KG1 (cell line): ENCODE measurements at regions not wholly inside any gene's neighbourhood (a gene's known extent, or its start where the extent isn't known, plus 50 kb on each side); places are given as distances from the start of the nearest gene placed in this dataset.
"Not testable (repeated sequence)": the region's sequence is repeated elsewhere in the genome, so short reads cannot be mapped to it uniquely, and the experiment has no call there.

Experiments
- DNase-seq: peaks from one replicate; lab custom pipeline; 2025; lab: John Stamatoyannopoulos, UW

DNA sequence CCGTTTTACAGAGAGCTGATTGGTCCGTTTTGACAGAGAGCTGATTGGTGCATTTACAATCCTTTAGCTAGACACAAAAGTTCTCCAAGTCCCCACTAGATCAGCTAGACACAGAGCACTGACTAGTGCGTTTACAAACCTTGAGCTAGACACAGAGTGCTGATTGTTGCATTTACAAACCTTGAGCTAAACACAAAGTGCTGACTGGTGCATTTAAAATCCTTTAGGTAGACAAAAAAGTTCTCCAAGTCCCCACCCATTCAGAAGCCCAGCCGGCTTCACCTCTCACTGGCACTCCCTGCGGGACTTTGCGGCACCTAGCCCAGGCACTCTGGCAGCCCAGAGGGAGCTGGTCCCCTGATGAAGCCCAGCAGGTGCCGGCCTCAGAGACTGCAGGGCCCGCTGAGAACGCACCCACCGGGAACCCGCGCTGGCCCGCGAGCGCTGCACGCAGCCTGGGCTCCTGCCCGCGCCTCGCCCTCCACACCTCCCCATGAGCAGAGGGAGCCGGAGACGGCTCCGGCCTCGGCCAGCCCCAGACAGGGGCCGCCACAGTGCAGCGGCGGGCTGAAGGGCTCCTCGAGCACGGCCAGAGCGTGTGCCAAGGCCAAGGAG is 508.1 kb upstream of the CHAC2 start:
- no peak for DNase-seq

DNA sequence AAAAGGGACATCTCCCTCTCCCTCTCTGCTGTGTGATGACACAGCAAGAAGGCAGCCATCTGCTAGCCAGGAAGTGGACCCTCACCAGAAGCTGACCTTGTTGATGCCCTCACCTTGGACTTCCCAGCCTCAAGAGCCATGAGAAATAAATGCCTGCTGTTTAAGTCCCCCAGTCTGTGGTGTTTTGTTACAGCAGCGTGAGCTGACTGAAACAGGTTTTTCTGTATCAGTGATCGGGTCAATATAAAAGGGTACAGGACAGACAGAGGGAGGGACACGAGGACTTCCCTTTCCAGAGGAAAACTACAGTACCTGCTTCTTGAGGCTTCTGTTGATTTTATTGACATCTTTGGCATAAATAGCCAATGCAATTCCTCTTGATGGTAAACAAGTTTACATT is 510.3 kb upstream of the CHAC2 start:
- DNase-seq: no peak

DNA sequence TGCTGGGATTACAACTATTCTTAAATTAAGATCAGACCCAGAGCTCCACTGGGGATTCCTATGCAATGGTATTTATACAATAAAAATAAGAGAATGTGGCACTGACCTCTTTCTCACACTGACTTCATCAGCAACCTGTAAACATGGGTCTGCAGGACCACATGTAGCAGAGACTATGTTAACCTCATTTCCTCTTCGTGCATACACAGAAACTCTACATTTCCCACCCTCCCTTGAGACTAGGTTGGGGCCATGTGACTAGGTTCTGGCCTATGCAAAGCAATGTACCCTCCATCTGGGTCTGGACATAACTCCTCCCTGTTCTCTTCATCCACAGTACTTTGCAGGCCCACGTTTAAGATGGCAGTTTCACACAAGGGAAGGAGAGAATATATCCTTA is 514.4 kb upstream of the CHAC2 start:
- DNase-seq: no peak

DNA sequence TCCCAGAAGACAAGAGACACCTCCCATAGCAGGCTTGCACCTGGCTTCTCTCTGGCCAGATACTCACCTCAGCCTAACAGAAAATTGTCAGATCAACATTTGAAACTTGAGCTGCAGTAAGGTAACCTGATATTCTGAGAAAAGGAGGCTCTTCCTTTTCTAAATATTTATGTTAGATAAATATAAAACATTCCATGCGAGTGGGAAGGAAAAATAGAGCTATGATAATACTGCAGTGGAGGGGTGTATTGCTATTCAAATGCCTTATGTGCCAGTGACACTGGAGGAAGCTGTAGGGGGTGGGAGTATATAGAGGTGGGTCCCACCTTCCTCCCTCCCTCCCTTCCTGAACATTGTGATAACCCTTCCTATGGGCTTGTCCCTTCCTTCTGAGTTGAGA is 515.5 kb upstream of the CHAC2 start:
- no peak for DNase-seq

DNA sequence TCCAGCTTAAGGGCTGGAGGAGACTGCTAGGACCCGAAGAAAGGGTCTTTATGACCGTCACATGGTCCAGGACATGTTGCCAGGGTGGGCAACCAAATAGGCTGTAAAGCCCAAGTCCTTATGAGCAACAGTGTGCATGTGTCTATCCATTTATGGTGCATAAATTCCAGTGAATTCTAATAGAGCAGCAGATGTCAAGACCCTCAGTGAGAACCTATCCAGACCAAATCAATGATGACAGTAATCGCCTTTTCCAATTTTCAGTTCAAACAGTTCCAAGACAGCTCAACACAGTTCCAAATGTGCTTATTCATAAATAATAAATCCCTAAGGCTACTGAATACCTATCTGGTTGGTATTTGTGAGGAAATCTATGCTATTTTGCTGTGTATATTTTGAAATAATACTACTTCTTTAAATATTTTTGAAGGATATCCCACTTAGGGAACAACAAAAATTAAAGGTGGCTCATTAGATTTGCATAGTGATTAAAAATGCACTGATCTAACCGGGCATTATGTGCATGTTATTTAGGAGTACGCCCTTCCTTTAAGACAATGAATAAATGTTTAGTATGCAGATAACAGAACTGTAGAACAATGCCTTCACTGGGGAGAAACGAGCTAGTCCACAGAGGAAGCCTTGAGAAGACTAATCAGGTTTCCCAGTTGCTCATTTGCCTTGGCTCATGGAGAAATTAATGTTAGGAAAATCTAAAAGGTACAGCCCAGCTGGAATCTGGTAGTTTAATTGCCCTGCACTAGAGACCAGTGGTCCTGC is 519.5 kb upstream of the CHAC2 start:
- no peak for DNase-seq

DNA sequence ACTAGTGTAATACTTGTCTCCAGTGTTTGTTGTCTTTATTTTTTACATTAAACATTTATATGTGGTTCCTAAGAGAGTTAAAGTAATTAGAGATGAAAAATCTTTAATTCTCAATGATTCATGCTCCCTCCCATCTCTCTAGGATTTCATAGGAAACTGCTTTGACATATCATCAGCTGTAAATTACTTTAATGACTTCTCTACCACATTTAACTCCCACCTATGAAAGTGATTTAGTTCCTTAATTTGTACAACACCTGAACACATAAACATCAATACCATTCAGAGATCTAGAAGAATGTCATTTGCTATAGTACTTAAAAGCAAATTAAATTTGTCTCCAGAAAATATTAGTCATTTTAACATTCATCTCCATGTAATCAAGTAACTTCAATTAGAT is 524.2 kb upstream of the CHAC2 start:
- no peak for DNase-seq

DNA sequence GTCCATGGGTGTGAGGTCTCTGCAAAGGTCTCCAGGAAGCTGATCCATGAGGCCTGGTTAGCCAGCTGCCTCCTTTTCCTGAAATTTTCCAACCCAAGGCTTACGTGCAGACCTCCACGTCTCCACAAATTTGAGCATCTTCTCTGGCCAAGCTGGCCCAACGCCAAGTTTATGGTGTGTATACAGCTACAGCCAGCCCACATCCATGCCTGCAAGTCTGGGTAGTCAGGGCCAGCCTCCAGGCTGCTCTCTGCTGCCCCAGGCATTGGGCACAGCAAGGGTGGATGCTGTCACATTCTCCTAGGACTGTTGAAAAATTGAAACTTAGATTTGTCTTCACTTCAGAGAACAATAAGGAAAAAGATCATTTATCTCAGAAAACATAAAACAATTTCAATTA is 525.5 kb upstream of the CHAC2 start:
- DNase-seq: no peak

DNA sequence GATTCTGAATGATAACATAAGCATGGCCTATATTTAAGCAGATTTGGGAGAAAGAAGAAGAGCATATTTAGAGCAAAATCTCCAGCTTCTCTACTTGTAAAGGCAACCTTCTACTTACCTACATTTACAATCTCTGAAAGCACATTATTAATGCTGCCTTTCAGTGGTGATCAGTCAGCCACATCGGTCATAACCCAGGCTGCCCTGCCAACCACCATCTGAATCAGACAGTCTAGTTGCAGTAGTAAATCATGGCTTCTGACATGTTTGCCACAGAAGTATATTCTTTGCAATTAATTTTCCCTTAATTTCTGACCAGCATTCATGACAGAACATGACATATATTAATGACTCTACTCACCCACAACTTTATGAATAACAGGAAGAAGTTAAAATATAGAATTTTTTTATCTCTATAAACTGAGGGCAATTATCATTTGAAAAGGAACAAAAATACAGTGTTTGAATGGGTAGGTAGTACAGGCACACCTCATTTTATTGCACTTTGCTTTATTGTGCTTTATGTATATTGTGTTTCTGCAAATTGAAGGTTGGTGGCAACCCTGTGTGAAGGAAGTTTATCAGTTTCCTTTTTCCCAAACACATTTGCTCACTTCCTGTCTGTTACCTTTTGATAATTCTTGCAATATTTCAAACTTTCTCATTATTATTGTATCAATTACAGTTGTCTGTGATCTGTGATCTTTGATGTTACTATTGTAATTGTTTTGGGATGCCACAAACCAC is 531.6 kb upstream of the CHAC2 start:
- no peak for DNase-seq

DNA sequence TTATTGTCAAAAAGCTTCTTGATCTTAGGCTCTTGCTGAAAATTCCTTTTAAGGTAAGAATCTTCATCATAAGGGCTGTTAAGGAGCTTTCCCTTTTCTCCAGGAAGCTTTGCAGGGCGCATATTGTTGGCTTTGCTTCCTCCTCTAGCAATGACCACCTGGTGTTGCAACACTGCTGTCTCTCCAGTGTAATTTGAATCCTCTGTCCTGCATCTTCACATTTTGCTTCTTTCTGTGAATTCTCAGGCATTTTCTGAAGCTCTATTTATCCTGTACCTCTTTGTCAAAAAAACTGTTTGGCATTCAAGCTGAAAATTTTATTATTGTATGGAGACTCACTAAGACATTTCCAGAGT is 533.1 kb upstream of the CHAC2 start:
- DNase-seq: no peak

DNA sequence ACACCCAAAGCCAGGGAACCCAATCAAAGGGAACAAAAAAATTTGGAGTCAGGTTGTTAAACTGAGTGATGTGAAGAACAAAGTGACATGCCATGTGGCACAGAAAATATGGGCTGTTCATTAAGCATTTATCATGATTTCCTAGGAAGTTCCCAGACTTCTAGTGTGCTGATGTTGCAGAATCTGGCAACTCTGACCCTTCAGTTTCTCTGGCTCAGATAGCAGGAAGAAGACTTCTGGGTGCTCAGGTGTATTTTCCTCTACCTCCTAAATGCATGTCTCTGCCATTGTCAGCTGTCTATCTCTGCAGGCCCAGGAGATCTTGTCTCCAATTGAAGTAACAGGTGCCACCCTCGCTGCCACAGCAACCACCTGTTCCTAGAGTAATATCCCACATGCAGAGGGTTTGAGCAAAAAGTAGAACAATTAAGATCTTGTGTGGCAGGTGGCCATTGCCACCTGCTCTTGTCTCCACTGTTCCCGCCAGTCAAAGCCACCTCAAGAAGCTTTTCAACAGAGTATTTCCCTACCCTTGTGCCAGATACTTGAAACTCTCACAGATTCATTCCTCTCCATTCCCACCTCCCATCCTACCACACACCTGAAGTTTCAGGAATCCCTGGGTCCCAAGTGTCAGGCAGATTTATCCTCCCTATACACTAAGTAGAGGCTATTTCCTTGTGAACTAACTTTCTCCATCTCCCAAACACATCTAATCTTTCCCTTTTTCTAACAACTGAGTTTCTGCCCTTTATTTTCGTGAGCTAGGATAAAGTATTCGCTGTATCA is 533.7 kb upstream of the CHAC2 start:
- no peak for DNase-seq

DNA sequence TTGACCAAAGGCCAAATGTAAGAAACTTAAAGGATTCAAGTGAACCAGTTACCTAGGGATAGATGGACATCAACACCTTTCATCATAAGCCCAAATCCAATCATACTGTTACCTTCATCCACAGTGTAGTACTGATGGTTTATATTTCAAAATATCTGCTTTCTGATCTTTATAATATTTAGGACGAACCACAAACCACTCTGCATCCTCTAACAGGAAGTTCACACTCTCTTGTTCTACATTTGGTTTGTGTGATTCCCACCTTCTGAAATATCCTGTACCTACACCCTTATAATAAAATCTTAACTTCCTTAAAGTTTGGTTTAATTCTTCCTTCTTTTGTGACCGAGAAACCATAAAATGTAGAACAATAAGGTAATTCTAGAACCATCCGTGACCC is 535.7 kb upstream of the CHAC2 start:
- DNase-seq: no peak

DNA sequence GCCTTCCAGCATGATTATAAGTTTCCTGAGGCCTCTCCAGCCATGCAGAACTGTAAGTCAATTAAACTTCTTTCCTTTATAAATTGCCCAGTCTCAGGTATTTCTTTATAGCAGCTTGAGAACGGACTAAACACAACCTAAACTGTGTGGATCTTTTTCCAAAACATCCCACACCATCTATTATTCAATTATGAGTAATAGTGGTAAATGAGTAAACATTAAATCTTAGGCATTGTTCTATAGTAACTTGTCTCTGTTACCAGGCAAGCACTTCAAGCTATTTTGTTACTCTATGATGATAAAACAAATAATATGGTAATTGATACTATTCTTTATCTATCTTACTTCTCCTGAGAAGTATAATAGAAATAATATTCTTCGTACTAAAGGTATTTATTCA is 536.9 kb upstream of the CHAC2 start:
- no peak for DNase-seq

DNA sequence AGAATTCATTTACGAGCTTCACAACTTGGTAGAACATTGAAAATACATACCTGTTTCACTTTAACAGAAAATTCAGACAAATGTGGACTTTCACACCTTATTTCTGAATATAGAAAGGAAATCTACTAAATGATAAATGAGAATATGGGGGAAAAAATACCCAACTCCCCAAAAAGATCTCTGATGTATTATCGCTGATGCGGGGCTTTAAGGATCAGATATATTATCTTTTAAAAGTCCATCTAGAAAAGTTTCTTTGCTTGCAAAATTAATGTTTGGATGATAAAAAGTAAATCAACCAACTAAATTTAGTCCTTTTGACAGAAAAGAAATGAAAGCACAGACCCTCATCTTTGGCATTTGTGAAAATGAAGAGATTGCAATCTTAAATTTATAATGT is 540.1 kb upstream of the CHAC2 start:
- DNase-seq: no peak

DNA sequence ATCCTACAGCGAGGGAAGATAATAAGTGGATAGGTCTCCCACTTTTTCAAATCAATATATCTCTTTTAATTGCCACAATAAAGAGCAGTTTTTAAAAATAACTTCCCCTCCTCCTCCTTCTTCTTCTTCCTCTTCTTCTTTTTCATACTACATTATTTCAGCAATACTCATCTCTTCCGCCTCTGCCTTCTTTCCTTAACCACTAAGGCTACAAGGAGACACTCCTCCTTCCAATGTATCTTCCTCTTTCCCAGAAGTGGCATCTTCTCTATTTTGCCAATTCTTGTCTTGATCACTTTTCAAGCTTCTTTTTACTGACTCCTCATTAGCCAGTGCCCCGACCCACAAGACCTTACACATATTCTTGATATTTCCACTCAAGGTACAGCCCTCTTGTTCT is 546.6 kb upstream of the CHAC2 start:
- DNase-seq: no peak

DNA sequence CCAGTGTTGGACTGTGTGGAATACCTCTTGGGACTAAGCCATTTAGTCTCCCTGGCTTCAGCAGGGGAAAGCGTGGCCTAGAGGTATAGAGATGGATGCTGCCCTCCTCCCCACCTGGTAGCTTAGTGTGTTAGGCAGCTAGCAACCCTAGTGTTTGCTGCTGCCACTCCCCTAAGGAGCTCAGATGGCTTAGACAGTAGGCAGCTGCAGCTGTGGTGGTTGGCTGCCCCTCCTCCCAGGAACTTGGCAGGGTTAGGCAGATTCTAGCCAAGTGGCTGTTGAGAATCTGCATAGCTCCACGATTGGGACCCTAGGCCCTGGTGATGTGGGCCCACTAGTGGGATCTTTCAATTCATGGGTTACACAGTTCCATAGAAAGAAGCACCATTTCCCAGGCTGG is 550.4 kb upstream of the CHAC2 start:
- no peak for DNase-seq

DNA sequence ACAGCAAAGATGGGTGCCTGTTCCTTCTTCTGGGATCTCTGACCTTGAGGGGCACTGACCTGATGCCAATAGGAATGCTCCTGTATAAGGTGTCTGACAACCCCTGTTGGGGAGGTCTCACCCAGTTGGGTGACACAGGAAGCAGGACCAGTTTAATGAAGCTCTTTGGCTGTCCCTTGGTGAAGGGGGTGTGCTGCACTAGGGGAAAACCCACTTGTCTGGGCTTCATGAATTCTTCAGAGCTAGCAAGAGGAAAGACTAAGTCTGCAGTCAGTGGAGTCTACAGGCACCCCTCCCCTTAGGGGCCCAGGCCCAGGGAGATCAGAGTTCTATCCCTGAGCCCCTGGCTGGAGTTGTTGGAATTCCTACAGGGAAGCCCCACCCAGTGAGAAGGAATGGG is 550.8 kb upstream of the CHAC2 start:
- DNase-seq: no peak

DNA sequence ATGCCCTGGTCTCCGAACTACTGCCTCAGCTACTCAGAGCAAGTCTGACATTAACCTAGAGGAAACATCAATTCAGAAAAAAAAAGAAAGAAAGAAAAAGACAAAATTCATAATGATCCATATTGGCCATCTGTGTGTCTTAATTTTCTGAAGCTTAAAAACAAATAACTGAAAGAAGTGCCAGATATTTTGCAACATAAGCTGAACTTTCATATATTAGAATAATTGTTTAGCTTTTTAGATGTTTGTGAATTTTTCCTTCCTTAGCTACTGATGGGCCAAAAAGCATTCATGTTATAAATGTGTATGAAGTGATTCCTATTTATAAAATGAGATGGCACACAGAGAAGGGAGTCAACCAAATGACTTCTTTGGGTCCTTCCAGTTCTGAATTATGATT is 555.0 kb upstream of the CHAC2 start:
- DNase-seq: no peak

DNA sequence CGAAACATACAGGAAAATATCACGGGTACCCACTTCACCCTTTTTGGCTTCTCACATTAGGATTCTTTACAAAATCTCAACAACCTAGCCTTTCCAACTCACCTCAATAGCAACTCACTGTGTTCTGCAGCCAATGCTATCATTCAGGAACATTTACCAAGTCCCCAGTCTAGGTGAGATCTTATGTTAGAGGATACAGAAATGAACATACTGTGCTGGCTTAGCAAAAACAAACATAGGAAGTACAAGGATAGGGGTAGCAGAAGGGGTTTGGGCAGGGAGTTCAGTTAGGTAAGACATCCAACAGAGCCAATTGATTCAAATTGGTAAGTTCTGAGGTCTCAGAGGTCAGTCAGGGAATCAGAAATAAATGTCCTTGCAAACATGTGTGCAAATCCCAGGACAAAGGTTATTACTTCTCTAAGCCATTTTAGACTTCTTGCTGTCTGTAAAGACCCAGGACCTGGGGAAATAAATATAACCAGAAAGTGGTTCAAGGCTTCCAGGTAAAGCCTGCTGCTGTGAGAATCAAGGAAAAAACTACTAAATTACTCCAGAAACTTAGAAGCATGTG is 556.3 kb upstream of the CHAC2 start:
- no peak for DNase-seq

DNA sequence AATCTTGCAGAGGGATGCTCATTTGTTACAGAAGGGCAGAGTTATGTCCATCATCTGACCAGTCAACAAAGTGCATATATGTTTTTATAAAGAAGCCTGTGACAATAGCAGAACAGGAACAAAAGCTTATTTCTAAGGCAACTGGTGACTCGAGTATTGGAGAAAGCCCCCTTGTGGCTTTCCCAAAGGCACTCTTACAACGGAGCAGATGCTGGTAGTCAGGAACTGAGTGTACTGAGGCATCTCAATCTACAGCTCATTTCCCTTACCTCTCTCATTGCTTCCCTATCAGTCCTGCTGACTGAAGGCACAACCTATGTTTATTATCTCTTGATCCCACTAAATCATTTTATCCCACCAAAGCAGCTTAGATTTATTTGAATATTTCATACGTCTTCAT is 557.1 kb upstream of the CHAC2 start:
- DNase-seq: no peak

DNA sequence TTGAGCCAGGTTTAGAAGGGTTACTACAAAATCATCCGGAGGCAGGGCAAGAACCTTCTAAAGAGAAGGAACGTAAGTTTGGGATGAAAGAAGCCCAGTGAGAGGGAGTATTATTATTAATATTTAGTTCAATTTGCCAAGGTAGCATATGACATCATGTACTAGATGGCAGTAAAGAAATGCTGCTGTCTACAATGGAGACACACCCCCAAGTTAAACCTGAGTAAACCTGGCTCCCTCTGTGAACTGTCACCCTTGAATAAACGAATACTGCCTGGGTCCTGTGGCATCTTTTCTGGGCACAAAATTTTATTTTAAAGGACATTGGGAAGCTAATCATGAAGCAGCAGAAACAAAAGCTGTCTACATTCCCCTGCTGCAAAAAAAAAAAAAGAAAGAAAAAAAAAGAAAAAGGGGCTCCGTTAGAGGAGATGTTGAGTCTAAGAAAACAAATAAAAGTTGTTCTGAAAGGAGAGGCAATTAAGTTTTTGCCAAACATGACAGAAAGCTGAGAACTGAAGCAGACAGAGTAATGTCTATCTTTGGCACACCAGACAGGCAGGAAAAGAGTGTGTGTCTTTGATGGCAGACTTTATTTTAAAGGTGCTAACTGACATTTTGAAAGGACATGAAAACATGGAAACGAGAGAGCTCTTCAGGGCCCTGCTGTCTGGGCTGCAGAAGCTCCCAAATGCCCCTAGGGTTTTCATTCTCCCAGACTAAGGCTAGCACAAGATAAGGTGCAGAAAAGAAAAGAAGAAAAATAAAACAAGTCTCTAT is 557.7 kb upstream of the CHAC2 start:
- no peak for DNase-seq

DNA sequence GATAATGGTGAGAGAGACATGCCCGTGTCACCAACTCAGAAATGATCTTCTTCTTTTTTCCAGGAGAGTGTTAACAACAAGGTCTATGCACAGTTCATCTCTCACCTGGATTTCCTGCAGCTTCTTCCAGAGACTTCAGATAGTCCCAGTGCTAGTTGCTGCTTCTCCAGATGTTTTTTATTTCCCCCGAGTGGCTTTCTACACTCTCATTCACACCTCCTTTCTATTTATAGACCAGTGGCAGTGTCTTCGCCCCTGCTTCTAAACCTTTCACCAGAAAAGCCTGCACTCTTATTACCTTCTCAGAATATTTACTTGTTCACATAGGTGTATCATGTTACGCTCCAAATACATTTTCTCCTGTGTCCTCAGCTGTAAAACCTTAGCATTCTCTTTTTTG is 558.8 kb upstream of the CHAC2 start:
- DNase-seq: no peak

DNA sequence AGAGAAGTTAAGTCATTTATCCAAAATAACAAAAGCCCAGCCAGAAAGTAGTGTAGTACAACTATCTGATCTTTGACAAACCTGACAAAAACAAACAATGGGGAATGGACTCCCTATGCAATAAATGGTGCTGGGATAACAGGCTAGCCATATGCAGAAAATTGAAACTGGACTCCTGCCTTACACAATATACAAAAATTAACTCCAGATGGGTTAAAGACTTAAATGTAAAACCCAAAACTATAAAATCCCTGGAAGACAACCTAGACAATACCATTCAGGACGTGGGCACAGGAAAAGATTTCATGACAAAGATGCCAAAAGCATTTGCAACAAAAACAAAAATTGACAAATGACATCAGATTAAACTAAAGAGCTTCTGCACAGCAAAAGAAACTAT is 561.4 kb upstream of the CHAC2 start:
- not testable (repeated sequence) for DNase-seq
